Suprapubic skin (tissue), 4 donors: ENCODE measurements at regions not wholly inside any gene's neighbourhood (a gene's known extent, or its start where the extent isn't known, plus 50 kb on each side); places are given as distances from the start of the nearest gene placed in this dataset.

ENCODE experiments used
- DNase-seq, 2 donors: peaks; one replicate each; pipeline ENCODE4 v3.0.0-alpha.2; 2019; ENCODE audit warnings: low spot score in 2 of 2
- H3K27ac ChIP-seq: fragments of 200-600 bp; sonication (generic); one replicate; pipeline ENCODE4 v1.5.1; 2019
- H3K27me3 ChIP-seq: fragments of 200-600 bp; sonication (generic); one replicate; pipeline ENCODE4 v1.5.1; 2019
- H3K36me3 ChIP-seq: fragments of 200-600 bp; sonication (generic); one replicate; pipeline ENCODE4 v1.5.1; 2019
- H3K4me1 ChIP-seq: fragments of 200-600 bp; sonication (generic); one replicate; pipeline ENCODE4 v1.5.1; 2019
- H3K4me3 ChIP-seq: fragments of 200-600 bp; sonication (generic); one replicate; pipeline ENCODE4 v1.5.1; 2019; ENCODE audit warnings: mild to moderate bottlenecking
- H3K9me3 ChIP-seq: fragments of 200-600 bp; sonication (generic); one replicate; pipeline ENCODE4 v1.5.1; 2019
- EP300 ChIP-seq: sonication (generic); formaldehyde crosslinking; IDR thresholded peaks from one replicate; pipeline ENCODE4 v1.6.1; 2017; ENCODE audit warnings: antibody characterized with exemption
- POLR2A ChIP-seq, 2 donors: fragments of 450-650 bp; IDR thresholded peaks; one replicate each; pipeline ENCODE4 v1.6.1; 2017; ENCODE audit warnings: antibody characterized with exemption in 2 of 2, mild to moderate bottlenecking in 2 of 2, moderate library complexity in 2 of 2
- POLR2AphosphoS5 ChIP-seq, 3 donors: sonication (generic); formaldehyde crosslinking; IDR thresholded peaks; one replicate each; pipeline ENCODE4 v1.6.1; 2017; ENCODE audit warnings: antibody characterized with exemption in 3 of 3
- WGBS: methylation state at CpG from one replicate; pipeline ENCODE4 v1.1.5; 2018; 5-methylcytosine and 5-hydroxymethylcytosine counted together
- TF ChIP-seq, protein P1 (sequence below), 2 donors: fragments of 200-600 bp in 1 of 2; fragments of 450-650 bp in 1 of 2; sonication (generic) in 1 of 2; IDR thresholded peaks; one replicate each; pipeline ENCODE4 v1.5.1; 2016 to 2019; ENCODE audit warnings: antibody characterized with exemption in 2 of 2, mild to moderate bottlenecking in 1 of 2, moderate library complexity in 1 of 2

DNA sequence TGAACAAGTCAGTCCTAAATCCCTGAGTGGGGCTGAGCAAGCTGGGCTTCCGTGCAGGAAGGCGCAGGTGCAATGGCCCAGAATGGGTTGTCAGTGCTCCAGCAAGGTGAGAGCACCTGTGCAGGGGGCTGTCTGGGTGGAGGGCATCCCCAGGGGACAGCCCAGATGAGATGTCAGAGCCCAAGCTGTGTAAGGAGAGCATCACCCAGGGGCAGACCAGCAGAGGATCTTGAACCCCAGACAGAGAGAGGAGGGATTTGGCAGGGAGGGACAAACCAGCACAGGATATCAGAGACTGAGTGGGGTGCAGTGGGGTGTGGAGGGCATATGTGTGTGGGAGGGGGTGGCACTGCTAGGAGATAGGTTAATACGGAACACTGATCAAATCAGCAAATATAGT, 114.9 kb upstream of the TMEM45B start:
- TF ChIP-seq, protein P1, sequence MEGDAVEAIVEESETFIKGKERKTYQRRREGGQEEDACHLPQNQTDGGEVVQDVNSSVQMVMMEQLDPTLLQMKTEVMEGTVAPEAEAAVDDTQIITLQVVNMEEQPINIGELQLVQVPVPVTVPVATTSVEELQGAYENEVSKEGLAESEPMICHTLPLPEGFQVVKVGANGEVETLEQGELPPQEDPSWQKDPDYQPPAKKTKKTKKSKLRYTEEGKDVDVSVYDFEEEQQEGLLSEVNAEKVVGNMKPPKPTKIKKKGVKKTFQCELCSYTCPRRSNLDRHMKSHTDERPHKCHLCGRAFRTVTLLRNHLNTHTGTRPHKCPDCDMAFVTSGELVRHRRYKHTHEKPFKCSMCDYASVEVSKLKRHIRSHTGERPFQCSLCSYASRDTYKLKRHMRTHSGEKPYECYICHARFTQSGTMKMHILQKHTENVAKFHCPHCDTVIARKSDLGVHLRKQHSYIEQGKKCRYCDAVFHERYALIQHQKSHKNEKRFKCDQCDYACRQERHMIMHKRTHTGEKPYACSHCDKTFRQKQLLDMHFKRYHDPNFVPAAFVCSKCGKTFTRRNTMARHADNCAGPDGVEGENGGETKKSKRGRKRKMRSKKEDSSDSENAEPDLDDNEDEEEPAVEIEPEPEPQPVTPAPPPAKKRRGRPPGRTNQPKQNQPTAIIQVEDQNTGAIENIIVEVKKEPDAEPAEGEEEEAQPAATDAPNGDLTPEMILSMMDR (IDR thresholded peaks at IDR 0.05): no peak
- Histone ChIP-seq H3K27ac (no peak overlapping the region), H3K36me3 (no peaks in the 10 kb centered on the region), H3K4me3 (no peak overlapping the region), H3K27me3 (no peaks in the 10 kb centered on the region), H3K4me1 (peaks cover 30% of the 10 kb centered on the region), H3K9me3 (no peaks in the 10 kb centered on the region)
- DNase-seq: no peak
- 89% methylated on average over 3 of the region's 3 CpGs for WGBS

DNA sequence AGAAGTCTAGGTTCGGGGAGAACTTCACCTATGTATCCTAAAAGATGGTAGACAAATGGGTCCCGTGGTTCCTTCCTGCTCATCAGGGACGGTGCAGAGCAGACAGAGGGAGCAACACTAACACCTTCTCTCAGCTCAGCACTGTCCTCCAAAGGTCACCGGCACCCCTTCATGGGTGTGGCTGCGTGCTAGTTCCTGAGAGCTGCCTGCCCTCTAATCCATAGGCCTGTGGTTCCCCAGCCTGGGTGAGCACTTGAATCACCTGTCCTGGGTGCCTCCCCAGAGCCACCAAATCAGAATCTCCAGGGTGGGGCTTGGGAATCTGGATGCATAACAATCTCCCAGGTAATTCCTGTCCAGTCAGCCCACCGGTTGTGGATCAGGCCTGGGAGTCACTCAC, 113.9 kb upstream of the TMEM45B start:
- Histone ChIP-seq H3K4me3 (no peak overlapping the region), H3K9me3 (no peaks in the 10 kb centered on the region), H3K36me3 (no peaks in the 10 kb centered on the region), H3K27me3 (no peaks in the 10 kb centered on the region), H3K27ac (no peak overlapping the region), H3K4me1 (peaks cover 23% of the 10 kb centered on the region)
- DNase-seq: no peak
- TF ChIP-seq POLR2AphosphoS5 (IDR thresholded peaks at IDR 0.05) (no peak), EP300 (no peak), POLR2A (IDR thresholded peaks at IDR 0.05) (no peak)
- TF ChIP-seq, protein P1 (IDR thresholded peaks at IDR 0.05): no peak
- WGBS: 85% methylated on average over 6 of the region's 6 CpGs

DNA sequence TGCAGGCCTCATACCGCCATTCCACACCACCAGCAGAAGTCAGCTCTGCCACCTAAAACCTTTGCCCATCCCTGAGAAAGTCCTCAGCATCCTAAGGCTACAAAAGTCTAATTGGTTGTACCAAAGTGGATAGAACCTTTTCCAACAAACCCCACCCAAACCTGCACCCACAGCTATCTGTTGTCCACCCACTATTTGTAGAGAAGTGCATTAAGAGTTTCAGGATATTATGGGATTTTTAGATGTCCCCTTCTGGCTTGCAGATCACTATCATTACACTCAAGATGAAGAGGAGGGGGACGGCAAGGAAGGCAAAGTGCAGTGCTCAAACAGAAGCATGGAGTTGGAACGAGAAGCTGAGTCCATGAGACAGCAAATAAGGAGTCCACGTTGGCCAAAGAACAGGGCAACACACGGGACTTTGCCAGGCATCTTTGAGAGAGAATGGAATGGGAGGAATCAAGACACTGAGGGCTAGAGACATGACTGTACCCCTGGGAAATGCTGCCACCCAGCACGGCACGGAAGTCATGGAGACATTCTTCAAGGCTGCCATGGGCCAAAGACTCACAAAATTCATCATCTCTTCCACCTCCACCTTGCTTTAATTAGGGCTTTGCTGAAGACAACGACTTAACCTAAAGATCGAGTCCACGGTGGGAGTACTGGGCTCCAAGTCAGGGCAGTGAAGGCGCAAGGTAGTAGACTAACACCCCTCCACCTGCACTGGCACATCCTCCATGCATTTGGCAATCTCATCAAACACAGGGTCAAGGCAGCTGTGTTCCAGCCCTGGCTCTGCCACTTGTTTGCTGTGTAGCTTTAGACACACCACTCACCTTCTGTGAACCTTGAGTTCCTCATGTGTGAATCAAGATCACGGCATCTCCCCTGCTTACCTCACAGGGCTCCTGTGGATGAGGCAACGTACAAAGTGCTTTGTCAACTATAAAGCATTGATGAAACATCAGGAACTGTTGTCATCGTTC, 112.9 kb upstream of the TMEM45B start:
- Histone ChIP-seq H3K4me3 (no peak overlapping the region), H3K27me3 (no peaks in the 10 kb centered on the region), H3K27ac (peak overlapping the region; percentile 1), H3K9me3 (no peaks in the 10 kb centered on the region), H3K36me3 (no peaks in the 10 kb centered on the region), H3K4me1 (peaks cover 23% of the 10 kb centered on the region)
- TF ChIP-seq, protein P1 (IDR thresholded peaks at IDR 0.05): no peak
- TF ChIP-seq POLR2A (IDR thresholded peaks at IDR 0.05) (no peak), EP300 (no peak), POLR2AphosphoS5 (IDR thresholded peaks at IDR 0.05) (no peak)
- DNase-seq: peak in 1 of 2 donors; percentile 35
- 85% methylated on average over 14 of the region's 14 CpGs for WGBS

DNA sequence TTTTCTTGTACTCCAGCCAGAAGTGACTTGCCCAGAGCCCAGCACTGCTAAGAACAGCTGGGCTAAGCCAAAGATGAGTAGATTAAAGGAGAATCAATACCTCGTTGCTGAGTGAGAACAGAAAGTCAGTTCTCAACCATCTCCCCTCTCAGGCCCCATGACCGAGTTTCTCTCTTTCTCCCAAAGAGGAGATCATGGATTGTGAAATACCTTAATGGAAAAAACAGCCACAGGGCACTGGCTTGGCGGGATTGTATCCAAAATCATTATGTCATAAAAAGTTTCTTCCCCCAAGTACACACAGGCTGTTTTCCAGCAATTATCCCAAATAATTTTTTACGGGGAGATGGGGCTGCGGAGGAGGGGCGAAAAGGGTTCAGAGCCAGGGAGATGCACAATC, 111.8 kb upstream of the TMEM45B start:
- no peak for TF ChIP-seq POLR2AphosphoS5 (IDR thresholded peaks at IDR 0.05)
- TF ChIP-seq POLR2A (IDR thresholded peaks at IDR 0.05): no peak
- TF ChIP-seq, protein P1 (IDR thresholded peaks at IDR 0.05): no peak
- no peak for TF ChIP-seq EP300
- no peak overlapping the region for H3K4me3 ChIP-seq
- 30% methylated on average over 6 of the region's 6 CpGs for WGBS
- no peaks in the 10 kb centered on the region for H3K27me3 ChIP-seq
- H3K36me3 ChIP-seq: no peaks in the 10 kb centered on the region
- no peaks in the 10 kb centered on the region for H3K9me3 ChIP-seq
- H3K27ac ChIP-seq: no peak overlapping the region
- peak in 1 of 2 donors; percentile 53 for DNase-seq
- peaks cover 23% of the 10 kb centered on the region for H3K4me1 ChIP-seq

DNA sequence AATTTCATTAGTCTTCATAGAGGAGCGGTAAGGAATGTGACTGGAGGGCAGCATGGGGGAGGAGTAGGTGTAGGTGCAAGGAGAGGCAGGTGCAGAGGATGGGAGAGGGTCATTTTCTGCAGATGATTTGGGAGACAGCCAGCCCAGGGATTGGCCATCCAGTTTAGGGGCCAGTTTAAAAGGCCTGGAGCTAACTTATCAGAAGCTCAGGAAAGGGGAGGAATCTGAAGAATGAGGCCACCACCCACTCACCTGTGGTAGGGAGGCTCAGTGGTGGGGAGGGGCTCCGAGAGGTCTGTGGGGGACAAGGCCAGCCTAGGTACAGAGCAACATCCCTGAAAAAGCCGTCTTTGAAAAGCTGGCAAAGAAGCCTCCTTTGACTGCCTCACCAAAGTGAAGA, 110.8 kb upstream of the TMEM45B start:
- H3K4me1 ChIP-seq: peaks cover 23% of the 10 kb centered on the region
- DNase-seq: peak in 1 of 2 donors; percentile 69
- H3K27me3 ChIP-seq: peaks cover 3% of the 10 kb centered on the region
- TF ChIP-seq POLR2A (IDR thresholded peaks at IDR 0.05): no peak
- no peak overlapping the region for H3K27ac ChIP-seq
- H3K9me3 ChIP-seq: no peaks in the 10 kb centered on the region
- WGBS: 59% methylated on average over 3 of the region's 3 CpGs
- no peak overlapping the region for H3K4me3 ChIP-seq
- H3K36me3 ChIP-seq: no peaks in the 10 kb centered on the region
